ENCODE measurements at regions not wholly inside any gene's neighbourhood (a gene's known extent, or its start where the extent isn't known, plus 50 kb on each side); places are given as distances from the start of the nearest gene placed in this dataset.

- TF ChIP-seq EZH2 (IDR thresholded peaks at IDR 0.05; ENCODE audit: low read depth, low read length, severe bottlenecking) = no peak
- TF ChIP-seq SP4 (IDR thresholded peaks at IDR 0.05; ENCODE audit: low read length) = no peak
- no peak for TF ChIP-seq POLR2AphosphoS5 (IDR thresholded peaks at IDR 0.05; ENCODE audit: low read depth, low read length)
- no peak; the same call in 1 of the 2 replicates for TF ChIP-seq MAFK (IDR thresholded peaks at IDR 0.05; ENCODE audit: low read depth, low read length)
- TF ChIP-seq CBX8 (IDR thresholded peaks at IDR 0.05; ENCODE audit: borderline replicate concordance, low read depth, low read length) = no peak
- no peak for TF ChIP-seq TAF1 (IDR thresholded peaks at IDR 0.05; ENCODE audit: low read depth, low read length)
- no peak for TF ChIP-seq CTCF (IDR thresholded peaks at IDR 0.05; ENCODE audit: control extremely low read depth in 1 of 3, insufficient read depth in 1 of 3, low read depth in 1 of 3, low read length in 3 of 3)
- TF ChIP-seq SIRT6 (IDR thresholded peaks at IDR 0.05; ENCODE audit: low read length) = no peak
- TF ChIP-seq RXRA (IDR thresholded peaks at IDR 0.05; ENCODE audit: insufficient read depth, low read depth, low read length) = no peak
- no peak for TF ChIP-seq EGR1 (IDR thresholded peaks at IDR 0.05; ENCODE audit: borderline replicate concordance, low read depth, low read length)
- TF ChIP-seq SRF (IDR thresholded peaks at IDR 0.05; ENCODE audit: low read depth, low read length) = no peak
- no peak for TF ChIP-seq GABPA (IDR thresholded peaks at IDR 0.05; ENCODE audit: borderline replicate concordance, insufficient read depth, low read length)
Measured at GRCh38 chr1:60374537-60374936, 301.0 kb upstream of the C1orf87 start.
